ENCODE measurements at regions not wholly inside any gene's neighbourhood (a gene's known extent, or its start where the extent isn't known, plus 50 kb on each side); places are given as distances from the start of the nearest gene placed in this dataset.

- FAIRE-seq = no peak
- DNase-seq (ENCODE audit: low read depth) = no peak
Measured at GRCh38 chr12:34287437-34287836, 265.1 kb downstream of the ALG10 start.

DNA sequence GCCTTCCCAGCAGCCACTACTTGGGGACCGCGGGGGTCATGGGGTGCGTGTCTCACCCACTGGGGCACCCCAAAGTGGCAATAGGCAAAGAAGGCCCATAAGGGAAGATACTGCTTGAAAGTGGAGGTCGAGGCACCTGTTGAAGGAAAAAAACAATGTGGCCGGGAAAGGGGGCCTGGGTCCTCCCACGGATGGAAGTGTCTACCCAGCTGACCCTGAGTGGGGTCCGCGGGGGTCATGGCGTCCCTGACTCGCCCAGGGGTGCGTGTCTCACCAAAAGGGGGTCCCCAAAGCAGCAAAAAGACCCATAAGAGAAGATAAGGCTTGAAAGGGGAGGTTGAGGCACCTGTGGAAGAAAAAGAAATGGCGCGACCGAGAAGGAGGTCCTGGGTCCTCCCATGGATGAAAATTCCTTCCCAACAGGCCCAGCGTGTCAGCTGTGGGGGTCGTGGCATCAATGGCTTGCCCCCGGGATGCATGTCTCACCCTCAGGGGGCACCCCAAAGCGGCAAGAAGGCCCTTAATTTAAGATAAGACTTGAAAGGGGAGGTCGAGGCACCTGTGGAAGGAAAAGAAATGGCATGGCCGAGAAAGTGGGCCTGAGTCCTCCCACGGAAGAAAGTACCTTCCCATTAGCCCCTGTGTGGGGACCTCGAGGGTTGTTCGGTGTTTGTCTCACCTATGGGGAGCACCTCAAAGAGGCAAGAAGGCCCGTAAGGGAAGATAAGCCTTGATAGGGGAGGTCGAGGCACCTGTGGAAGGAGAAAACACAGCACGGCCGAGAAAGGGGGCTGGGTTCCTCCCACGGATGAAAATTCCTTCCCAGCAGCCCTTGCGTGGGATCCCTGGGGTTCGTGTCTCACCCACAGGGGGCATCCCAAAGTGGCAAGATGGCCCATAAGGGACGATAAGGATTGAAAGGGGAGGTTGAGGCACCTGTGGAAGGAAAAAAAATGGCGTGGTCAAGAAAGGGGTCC is 266.0 kb downstream of the ALG10 start:
- DNase-seq (ENCODE audit: low read depth) (no peak), FAIRE-seq (no peak)
- H3K36me3 ChIP-seq (ENCODE audit: control insufficient read depth, insufficient read depth, low read length) = no peaks in the 10 kb centered on the region
- no peaks in the 10 kb centered on the region for H3K27me3 ChIP-seq (ENCODE audit: control insufficient read depth, insufficient read depth, low read length)
- no peak overlapping the region for H3K4me3 ChIP-seq (ENCODE audit: low read depth, low read length)
- TF ChIP-seq, protein P1, sequence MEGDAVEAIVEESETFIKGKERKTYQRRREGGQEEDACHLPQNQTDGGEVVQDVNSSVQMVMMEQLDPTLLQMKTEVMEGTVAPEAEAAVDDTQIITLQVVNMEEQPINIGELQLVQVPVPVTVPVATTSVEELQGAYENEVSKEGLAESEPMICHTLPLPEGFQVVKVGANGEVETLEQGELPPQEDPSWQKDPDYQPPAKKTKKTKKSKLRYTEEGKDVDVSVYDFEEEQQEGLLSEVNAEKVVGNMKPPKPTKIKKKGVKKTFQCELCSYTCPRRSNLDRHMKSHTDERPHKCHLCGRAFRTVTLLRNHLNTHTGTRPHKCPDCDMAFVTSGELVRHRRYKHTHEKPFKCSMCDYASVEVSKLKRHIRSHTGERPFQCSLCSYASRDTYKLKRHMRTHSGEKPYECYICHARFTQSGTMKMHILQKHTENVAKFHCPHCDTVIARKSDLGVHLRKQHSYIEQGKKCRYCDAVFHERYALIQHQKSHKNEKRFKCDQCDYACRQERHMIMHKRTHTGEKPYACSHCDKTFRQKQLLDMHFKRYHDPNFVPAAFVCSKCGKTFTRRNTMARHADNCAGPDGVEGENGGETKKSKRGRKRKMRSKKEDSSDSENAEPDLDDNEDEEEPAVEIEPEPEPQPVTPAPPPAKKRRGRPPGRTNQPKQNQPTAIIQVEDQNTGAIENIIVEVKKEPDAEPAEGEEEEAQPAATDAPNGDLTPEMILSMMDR (IDR thresholded peaks at IDR 0.05; ENCODE audit: insufficient read depth, low read length, severe bottlenecking) = no peak

More at GRCh38 chr12:34287437-34287836, 265.1 kb downstream of the ALG10 start:
- no peak overlapping the region for H3K4me3 ChIP-seq (ENCODE audit: low read depth, low read length)
- TF ChIP-seq, protein P1 (IDR thresholded peaks at IDR 0.05; ENCODE audit: insufficient read depth, low read length, severe bottlenecking) = no peak
- H3K36me3 ChIP-seq (ENCODE audit: control insufficient read depth, insufficient read depth, low read length) = no peaks in the 10 kb centered on the region
- H3K27me3 ChIP-seq (ENCODE audit: control insufficient read depth, insufficient read depth, low read length) = no peaks in the 10 kb centered on the region

GRCh38 chr12:34288963-34289345 is 266.7 kb downstream of the ALG10 start:
- Histone ChIP-seq H3K27me3 (ENCODE audit: control insufficient read depth, insufficient read depth, low read length) (no peaks in the 10 kb centered on the region), H3K4me3 (ENCODE audit: low read depth, low read length) (no peak overlapping the region), H3K36me3 (ENCODE audit: control insufficient read depth, insufficient read depth, low read length) (no peaks in the 10 kb centered on the region)
- DNase-seq (ENCODE audit: low read depth) (no peak), FAIRE-seq (no peak)
- TF ChIP-seq, protein P1 (IDR thresholded peaks at IDR 0.05; ENCODE audit: insufficient read depth, low read length, severe bottlenecking) = no peak

- no peak for FAIRE-seq
- no peak for DNase-seq (ENCODE audit: low read depth)
- TF ChIP-seq, protein P1 (IDR thresholded peaks at IDR 0.05; ENCODE audit: insufficient read depth, low read length, severe bottlenecking) = no peak
- H3K4me3 ChIP-seq (ENCODE audit: low read depth, low read length) = no peak overlapping the region
- no peaks in the 10 kb centered on the region for H3K27me3 ChIP-seq (ENCODE audit: control insufficient read depth, insufficient read depth, low read length)
- no peaks in the 10 kb centered on the region for H3K36me3 ChIP-seq (ENCODE audit: control insufficient read depth, insufficient read depth, low read length)
Measured at GRCh38 chr12:34289431-34290380, 267.4 kb downstream of the ALG10 start.

- TF ChIP-seq, protein P1 (IDR thresholded peaks at IDR 0.05; ENCODE audit: insufficient read depth, low read length, severe bottlenecking) = no peak
- Histone ChIP-seq H3K4me3 (ENCODE audit: low read depth, low read length) (no peak overlapping the region), H3K27me3 (ENCODE audit: control insufficient read depth, insufficient read depth, low read length) (no peaks in the 10 kb centered on the region), H3K36me3 (ENCODE audit: control insufficient read depth, insufficient read depth, low read length) (no peaks in the 10 kb centered on the region)
- DNase-seq (ENCODE audit: low read depth) = no peak
- FAIRE-seq = no peak
Measured at GRCh38 chr12:34290381-34290995, 268.2 kb downstream of the ALG10 start.
